Colonic mucosa (tissue), 4 donors: ENCODE measurements at regions not wholly inside any gene's neighbourhood (a gene's known extent, or its start where the extent isn't known, plus 50 kb on each side); places are given as distances from the start of the nearest gene placed in this dataset.

ENCODE experiments used
- DNase-seq: peaks from one replicate; pipeline ENCODE4 v3.0.0-alpha.2; 2020
- H3K27ac ChIP-seq: fragments of 200-600 bp; one replicate; pipeline ENCODE4 v1.8.0; 2021
- H3K27me3 ChIP-seq: fragments of 200-600 bp; one replicate; pipeline ENCODE4 v1.8.0; 2021
- H3K36me3 ChIP-seq: fragments of 200-600 bp; one replicate; pipeline ENCODE4 v1.8.0; 2021
- H3K4me1 ChIP-seq: fragments of 200-600 bp; one replicate; pipeline ENCODE4 v1.8.0; 2021; ENCODE audit warnings: mild to moderate bottlenecking
- H3K4me3 ChIP-seq: fragments of 200-600 bp; one replicate; pipeline ENCODE4 v1.8.0; 2021
- H3K9ac ChIP-seq, 2 donors: one replicate each; pipeline ENCODE4 v1.7.0; 2013; ENCODE audit warnings: control low read depth in 2 of 2, low read depth in 2 of 2, low read length in 2 of 2
- H3K9me3 ChIP-seq: fragments of 200-600 bp; one replicate; pipeline ENCODE4 v1.8.0; 2021
- CTCF ChIP-seq: fragments of 200-600 bp; IDR thresholded peaks from one replicate; pipeline ENCODE4 v1.8.0; 2022; ENCODE audit warnings: antibody characterized with exemption, mild to moderate bottlenecking
- intact Hi-C: fragments of 100-400 bp; cut with DNase I; formaldehyde crosslinking; loops from one replicate; pipeline ENCODE4 v1.14.1; 2022
- donor health status: healthy.
- donor health status: DM: no; HTN: no; CAD: no.
- donor health status: DM: no; HTN: no; CAD: no.

- Histone ChIP-seq H3K4me1 (no peaks in the 10 kb centered on the region), H3K4me3 (no peak overlapping the region), H3K9ac (no peak overlapping the region), H3K36me3 (no peaks in the 10 kb centered on the region), H3K27ac (no peak overlapping the region), H3K9me3 (no peaks in the 10 kb centered on the region), H3K27me3 (no peaks in the 10 kb centered on the region)
- no peak for DNase-seq
- no peak for TF ChIP-seq CTCF
- intact Hi-C loops, result no loop called here
These were observed 185.8 kb upstream of the SOX5 start for GRCh38 chr12:24135158-24135850.

GRCh38 chr12:24134092-24134491, 184.6 kb upstream of the SOX5 start:
- no peaks in the 10 kb centered on the region for H3K27me3 ChIP-seq
- no peak for DNase-seq
- intact Hi-C loops, result no loop called here
- no peaks in the 10 kb centered on the region for H3K36me3 ChIP-seq
- H3K4me3 ChIP-seq, result no peak overlapping the region
- H3K27ac ChIP-seq, result no peak overlapping the region
- H3K9me3 ChIP-seq, result no peaks in the 10 kb centered on the region
- no peak overlapping the region for H3K9ac ChIP-seq
- no peak for TF ChIP-seq CTCF
- H3K4me1 ChIP-seq, result no peaks in the 10 kb centered on the region

GRCh38 chr12:24133384-24133783, 183.9 kb upstream of the SOX5 start:
- no peak overlapping the region for H3K9ac ChIP-seq
- DNase-seq, result no peak
- H3K27ac ChIP-seq, result no peak overlapping the region
- no peak overlapping the region for H3K4me3 ChIP-seq
- no peaks in the 10 kb centered on the region for H3K36me3 ChIP-seq
- H3K9me3 ChIP-seq, result no peaks in the 10 kb centered on the region
- no peaks in the 10 kb centered on the region for H3K4me1 ChIP-seq
- intact Hi-C loops, result no loop called here
- H3K27me3 ChIP-seq, result no peaks in the 10 kb centered on the region
- TF ChIP-seq CTCF, result no peak

GRCh38 chr12:24127919-24128721, 178.7 kb upstream of the SOX5 start:
- Histone ChIP-seq H3K36me3 (no peaks in the 10 kb centered on the region), H3K4me1 (no peaks in the 10 kb centered on the region), H3K9ac (no peak overlapping the region), H3K27ac (no peak overlapping the region), H3K27me3 (no peaks in the 10 kb centered on the region), H3K4me3 (no peak overlapping the region), H3K9me3 (no peaks in the 10 kb centered on the region)
- no peak for TF ChIP-seq CTCF
- intact Hi-C loops, result no loop called here
- no peak for DNase-seq

GRCh38 chr12:24125280-24125679, 175.8 kb upstream of the SOX5 start:
- Histone ChIP-seq H3K9ac (no peak overlapping the region), H3K27ac (no peak overlapping the region), H3K4me3 (no peak overlapping the region), H3K9me3 (no peaks in the 10 kb centered on the region), H3K4me1 (no peaks in the 10 kb centered on the region), H3K27me3 (no peaks in the 10 kb centered on the region), H3K36me3 (no peaks in the 10 kb centered on the region)
- TF ChIP-seq CTCF, result no peak
- no peak for DNase-seq
- intact Hi-C loops, result no loop called here
